Smooth muscle cell (in vitro differentiated cells): ENCODE measurements at regions not wholly inside any gene's neighbourhood (a gene's known extent, or its start where the extent isn't known, plus 50 kb on each side); places are given as distances from the start of the nearest gene placed in this dataset.

Source experiments
- DNase-seq: peaks from one replicate; lab custom pipeline; 2025; ENCODE audit not compliant: unreplicated experiment; lab: John Stamatoyannopoulos, UW
- H2AFZ ChIP-seq: fragments of 200-600 bp; sonication (generic); 2 replicates; pipeline ENCODE4 v1.6.0; 2016; ENCODE audit warnings: antibody characterized with exemption, low read depth, mild to moderate bottlenecking
- H3F3A ChIP-seq: fragments of 200-600 bp; sonication (generic); 2 replicates; pipeline ENCODE4 v1.6.0; 2017; ENCODE audit warnings: antibody characterized with exemption, low read depth
- H3K27ac ChIP-seq: fragments of 200-600 bp; sonication (generic); 2 replicates; pipeline ENCODE4 v1.5.1; 2016; ENCODE audit warnings: low read depth, mild to moderate bottlenecking
- H3K27me3 ChIP-seq: fragments of 200-600 bp; sonication (generic); 2 replicates; pipeline ENCODE4 v1.6.1; 2016; ENCODE audit warnings: low read depth, mild to moderate bottlenecking
- H3K36me3 ChIP-seq: fragments of 200-600 bp; sonication (generic); 2 replicates; pipeline ENCODE4 v1.5.1; 2016; ENCODE audit warnings: low read depth
- H3K4me1 ChIP-seq: fragments of 200-600 bp; sonication (generic); 2 replicates; pipeline ENCODE4 v1.5.1; 2016; ENCODE audit warnings: low read depth
- H3K4me2 ChIP-seq: fragments of 200-600 bp; sonication (generic); 2 replicates; pipeline ENCODE4 v1.6.0; 2016; ENCODE audit warnings: mild to moderate bottlenecking
- H3K4me3 ChIP-seq: fragments of 200-600 bp; sonication (generic); 2 replicates; pipeline ENCODE4 v1.5.1; 2016; ENCODE audit warnings: mild to moderate bottlenecking
- H3K79me2 ChIP-seq: fragments of 200-600 bp; sonication (generic); 2 replicates; pipeline ENCODE4 v1.6.0; 2016; ENCODE audit warnings: low read depth, mild to moderate bottlenecking
- H3K9ac ChIP-seq: fragments of 200-600 bp; sonication (generic); 2 replicates; pipeline ENCODE4 v1.6.0; 2016; ENCODE audit warnings: low read depth
- H3K9me3 ChIP-seq: fragments of 200-600 bp; sonication (generic); replicated peaks from 2 replicates; pipeline ENCODE4 v1.5.1; 2016; ENCODE audit warnings: low read depth
- H4K20me1 ChIP-seq: fragments of 200-600 bp; sonication (generic); 2 replicates; pipeline ENCODE4 v1.6.0; 2016; ENCODE audit warnings: low read depth
- CTCF ChIP-seq: fragments of 200-600 bp; sonication (generic); IDR thresholded peaks from 2 replicates; pipeline ENCODE4 v1.5.1; 2017; ENCODE audit warnings: borderline replicate concordance, mild to moderate bottlenecking, antibody characterized with exemption; ENCODE audit not compliant: insufficient read depth, poor library complexity, severe bottlenecking
- WGBS: methylation state at CpG from one replicate; pipeline ENCODE4 v1.1.7; 2016; ENCODE audit warnings: low lambda C conversion rate; 5-methylcytosine and 5-hydroxymethylcytosine counted together

- no peaks in the 10 kb centered on the region for H3K9me3 ChIP-seq
- peaks cover 4% of the 10 kb centered on the region for H3K4me1 ChIP-seq
- H3F3A ChIP-seq: peaks cover 8% of the 10 kb centered on the region
- no peak for DNase-seq
- WGBS: 45% methylated on average over 10 of the region's 10 CpGs
- no peaks in the 10 kb centered on the region for H3K79me2 ChIP-seq
- no peaks in the 10 kb centered on the region for H3K36me3 ChIP-seq
- no peak overlapping the region for H2AFZ ChIP-seq
- H3K4me2 ChIP-seq: peak overlapping the region; percentile 41
- TF ChIP-seq CTCF: no peak
- H3K27ac ChIP-seq: peak overlapping the region; percentile 79
- peak overlapping the region; percentile 3 for H3K9ac ChIP-seq
- no peak overlapping the region for H3K4me3 ChIP-seq
- no peaks in the 10 kb centered on the region for H3K27me3 ChIP-seq
- no peaks in the 10 kb centered on the region for H4K20me1 ChIP-seq
Observed at GRCh38 chr2:102082571-102083392, 59.8 kb upstream of the IL1R1 start.

GRCh38 chr2:102083393-102083703 is 59.2 kb upstream of the IL1R1 start:
- WGBS: 51% methylated on average over 3 of the region's 3 CpGs
- H3K79me2 ChIP-seq: no peaks in the 10 kb centered on the region

GRCh38 chr2:102084651-102085050 is 57.9 kb upstream of the IL1R1 start:
- Histone ChIP-seq H2AFZ (no peak overlapping the region), H4K20me1 (no peaks in the 10 kb centered on the region), H3K79me2 (no peaks in the 10 kb centered on the region), H3K27me3 (no peaks in the 10 kb centered on the region), H3F3A (peaks cover 8% of the 10 kb centered on the region), H3K4me2 (no peak overlapping the region), H3K9me3 (no peaks in the 10 kb centered on the region), H3K4me1 (peaks cover 4% of the 10 kb centered on the region), H3K4me3 (no peak overlapping the region), H3K27ac (peak overlapping the region; percentile 54), H3K36me3 (no peaks in the 10 kb centered on the region), H3K9ac (no peak overlapping the region)
- 83% methylated on average over 2 of the region's 2 CpGs for WGBS
- no peak for TF ChIP-seq CTCF
- no peak for DNase-seq

More at GRCh38 chr2:102083393-102083703, 59.2 kb upstream of the IL1R1 start:
- DNase-seq: no peak
- Histone ChIP-seq H3K4me2 (no peak overlapping the region), H3K27me3 (no peaks in the 10 kb centered on the region), H3K9ac (no peak overlapping the region), H3K4me3 (no peak overlapping the region), H3K27ac (peak overlapping the region; percentile 79), H3F3A (peaks cover 8% of the 10 kb centered on the region), H2AFZ (no peak overlapping the region), H3K4me1 (peaks cover 4% of the 10 kb centered on the region), H3K36me3 (no peaks in the 10 kb centered on the region), H4K20me1 (no peaks in the 10 kb centered on the region), H3K9me3 (no peaks in the 10 kb centered on the region)
- TF ChIP-seq CTCF: no peak

GRCh38 chr2:102085238-102085637 is 57.3 kb upstream of the IL1R1 start:
- H3F3A ChIP-seq: peaks cover 8% of the 10 kb centered on the region
- DNase-seq: no peak
- WGBS: 89% methylated on average over 1 of the region's 1 CpG
- no peak overlapping the region for H2AFZ ChIP-seq
- no peaks in the 10 kb centered on the region for H3K79me2 ChIP-seq
- H3K4me1 ChIP-seq: peaks cover 4% of the 10 kb centered on the region
- H3K4me3 ChIP-seq: no peak overlapping the region
- H3K4me2 ChIP-seq: no peak overlapping the region
- H3K27ac ChIP-seq: peak overlapping the region; percentile 54
- no peaks in the 10 kb centered on the region for H3K9me3 ChIP-seq
- no peak overlapping the region for H3K9ac ChIP-seq
- H3K36me3 ChIP-seq: no peaks in the 10 kb centered on the region
- no peak for TF ChIP-seq CTCF
- H4K20me1 ChIP-seq: no peaks in the 10 kb centered on the region
- no peaks in the 10 kb centered on the region for H3K27me3 ChIP-seq
